ENCODE measurements at regions not wholly inside any gene's neighbourhood (a gene's known extent, or its start where the extent isn't known, plus 50 kb on each side); places are given as distances from the start of the nearest gene placed in this dataset.

DNA sequence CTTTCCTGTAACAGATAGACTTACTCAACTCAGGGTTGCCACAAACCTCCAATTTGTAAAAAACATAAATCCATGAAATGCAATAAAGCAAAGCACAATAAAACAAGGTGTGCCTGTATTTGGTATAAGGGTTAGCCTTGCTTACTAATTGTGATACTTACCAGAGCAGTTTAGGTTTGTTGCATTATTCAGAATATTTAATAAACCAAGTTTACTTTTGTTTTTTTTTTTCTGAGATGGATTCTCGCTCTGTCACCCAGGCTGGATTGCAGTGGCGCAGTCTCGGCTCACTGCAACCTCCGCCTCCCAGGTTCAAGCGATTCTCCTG lies 79.6 kb downstream of the SEC61G start:
- H3K4me3 ChIP-seq (ENCODE audit: insufficient read depth in 1 of 2, low read depth in 1 of 2, low read length in 2 of 2) = no peak overlapping the region
- no peak overlapping the region for H3K9ac ChIP-seq (ENCODE audit: low read length)
- no peak overlapping the region for H3K14ac ChIP-seq (ENCODE audit: low read length in 2 of 2)
- no peaks in the 10 kb centered on the region for H3K79me1 ChIP-seq (replicated peaks; ENCODE audit: low read length, poor library complexity, severe bottlenecking)
- no peak overlapping the region for H2BK120ac ChIP-seq (ENCODE audit: low read depth, low read length)
- no peaks in the 10 kb centered on the region for H3K4me1 ChIP-seq (ENCODE audit: control insufficient read depth, insufficient read depth, low read depth, low read length)
- no peak overlapping the region for H2BK5ac ChIP-seq (ENCODE audit: low read depth, low read length, poor library complexity, severe bottlenecking)
- peaks cover 0 to 1% of the 10 kb centered on the region in 2 experiments for H3K27me3 ChIP-seq (ENCODE audit: control insufficient read depth in 1 of 2, insufficient read depth in 1 of 2, low read length in 2 of 2)
- no peaks in the 10 kb centered on the region for H3K9me3 ChIP-seq (ENCODE audit: control insufficient read depth, low read length)
- no peaks in the 10 kb centered on the region for H3K36me3 ChIP-seq (ENCODE audit: control insufficient read depth in 1 of 2, insufficient read depth in 2 of 2, low read depth in 1 of 2, low read length in 2 of 2)
- H2AK5ac ChIP-seq (ENCODE audit: low read length, severe bottlenecking) = no peak overlapping the region
- no peak overlapping the region for H3K4me2 ChIP-seq (ENCODE audit: low read length, poor library complexity, severe bottlenecking)
- H3K27ac ChIP-seq (ENCODE audit: low read length, poor library complexity, severe bottlenecking) = no peak overlapping the region
- no peak overlapping the region for H2BK12ac ChIP-seq (ENCODE audit: low read length in 2 of 2)
- no peak overlapping the region for H3K18ac ChIP-seq (ENCODE audit: low read depth in 1 of 2, low read length in 2 of 2)
- H4K91ac ChIP-seq (ENCODE audit: low read length) = no peak overlapping the region
- 91% methylated on average over 5 of the region's 5 CpGs for WGBS
- no peak for DNase-seq
- no peak overlapping the region for H2BK15ac ChIP-seq (ENCODE audit: low read depth, poor library complexity, severe bottlenecking)
- no peak overlapping the region for H4K8ac ChIP-seq (ENCODE audit: low read length)
- H2AFZ ChIP-seq (ENCODE audit: low read depth, low read length) = no peak overlapping the region
- no peak overlapping the region for H3K4ac ChIP-seq (ENCODE audit: low read depth in 1 of 2, low read length in 2 of 2)
- H3K23ac ChIP-seq (ENCODE audit: low read length in 2 of 2) = no peak overlapping the region

DNA sequence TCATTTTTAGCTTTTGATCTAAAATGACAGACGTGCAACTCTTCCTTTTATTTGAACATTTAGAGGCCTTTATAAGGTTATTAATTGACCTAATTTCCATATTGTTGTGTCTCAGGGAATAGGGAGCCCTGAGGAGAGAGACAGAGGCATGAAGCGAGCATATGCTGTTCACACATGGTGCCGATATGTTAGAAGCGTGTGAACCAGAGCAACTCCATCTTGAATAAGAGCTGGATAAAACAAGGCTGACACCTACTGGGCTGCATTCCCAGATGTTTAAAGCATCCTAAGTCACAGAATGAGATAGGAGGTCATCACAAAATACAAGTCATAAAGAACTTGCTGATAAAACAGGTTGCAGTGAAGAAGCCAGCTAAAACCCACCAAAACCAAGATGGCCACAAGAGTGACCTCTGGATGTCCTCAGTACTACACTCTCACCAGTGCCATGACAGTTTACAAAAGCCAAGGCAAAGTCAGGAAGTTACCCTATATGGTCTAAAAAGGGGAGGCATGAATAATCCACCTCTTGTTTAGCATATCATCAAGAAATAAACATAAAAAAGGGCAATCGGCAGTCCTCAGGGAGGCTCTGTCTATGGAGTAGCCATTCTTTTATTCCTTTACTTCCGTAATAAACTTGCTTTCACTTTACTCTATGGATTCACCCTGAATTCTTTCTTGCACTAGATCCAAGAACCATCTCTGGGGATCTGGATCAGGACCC lies 80.1 kb downstream of the SEC61G start:
- Histone ChIP-seq H3K14ac (ENCODE audit: low read length in 2 of 2) (no peak overlapping the region), H3K36me3 (ENCODE audit: control insufficient read depth in 1 of 2, insufficient read depth in 2 of 2, low read depth in 1 of 2, low read length in 2 of 2) (no peaks in the 10 kb centered on the region), H3K9ac (ENCODE audit: low read length) (no peak overlapping the region), H2AK5ac (ENCODE audit: low read length, severe bottlenecking) (no peak overlapping the region), H2BK12ac (ENCODE audit: low read length in 2 of 2) (no peak overlapping the region), H3K27ac (ENCODE audit: low read length, poor library complexity, severe bottlenecking) (no peak overlapping the region), H3K4me1 (ENCODE audit: control insufficient read depth, insufficient read depth, low read depth, low read length) (no peaks in the 10 kb centered on the region), H2BK120ac (ENCODE audit: low read depth, low read length) (no peak overlapping the region), H3K23ac (ENCODE audit: low read length in 2 of 2) (no peak overlapping the region), H3K9me3 (ENCODE audit: control insufficient read depth, low read length) (no peaks in the 10 kb centered on the region), H2BK15ac (ENCODE audit: low read depth, poor library complexity, severe bottlenecking) (no peak overlapping the region), H3K4ac (ENCODE audit: low read depth in 1 of 2, low read length in 2 of 2) (no peak overlapping the region), H3K4me2 (ENCODE audit: low read length, poor library complexity, severe bottlenecking) (no peak overlapping the region), H3K18ac (ENCODE audit: low read depth in 1 of 2, low read length in 2 of 2) (no peak overlapping the region), H3K4me3 (ENCODE audit: insufficient read depth in 1 of 2, low read depth in 1 of 2, low read length in 2 of 2) (no peak overlapping the region), H3K79me1 (replicated peaks; ENCODE audit: low read length, poor library complexity, severe bottlenecking) (no peaks in the 10 kb centered on the region), H4K91ac (ENCODE audit: low read length) (no peak overlapping the region), H4K8ac (ENCODE audit: low read length) (no peak overlapping the region), H2BK5ac (ENCODE audit: low read depth, low read length, poor library complexity, severe bottlenecking) (no peak overlapping the region), H2AFZ (ENCODE audit: low read depth, low read length) (no peak overlapping the region), H3K27me3 (ENCODE audit: control insufficient read depth in 1 of 2, insufficient read depth in 1 of 2, low read length in 2 of 2) (peaks cover 0 to 6% of the 10 kb centered on the region in 2 experiments)
- 98% methylated on average over 5 of the region's 6 CpGs for WGBS
- no peak for DNase-seq

DNA sequence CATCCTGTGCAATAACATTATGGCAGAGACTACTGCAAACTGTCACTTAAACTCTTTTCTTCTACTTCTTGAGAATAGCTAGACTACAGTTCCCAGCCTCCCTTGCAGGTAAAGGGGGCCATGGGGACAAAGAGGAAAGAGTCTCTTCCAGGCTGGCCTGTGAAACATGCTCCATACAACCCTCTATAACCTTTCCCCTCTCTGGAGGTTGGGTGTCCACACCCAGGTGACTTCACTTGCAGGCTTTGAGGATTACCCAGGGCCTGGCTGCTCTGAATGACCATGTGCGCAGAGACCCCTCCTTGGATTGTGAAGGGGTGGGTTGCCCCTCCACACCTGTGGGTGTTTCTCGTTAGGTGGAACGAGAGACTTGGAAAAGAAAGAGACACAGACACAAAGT lies 84.1 kb downstream of the SEC61G start:
- Histone ChIP-seq H3K18ac (ENCODE audit: low read depth in 1 of 2, low read length in 2 of 2) (no peak overlapping the region), H3K27me3 (ENCODE audit: control insufficient read depth in 1 of 2, insufficient read depth in 1 of 2, low read length in 2 of 2) (peaks cover 0 to 8% of the 10 kb centered on the region in 2 experiments), H3K36me3 (ENCODE audit: control insufficient read depth in 1 of 2, insufficient read depth in 2 of 2, low read depth in 1 of 2, low read length in 2 of 2) (no peaks in the 10 kb centered on the region), H3K14ac (ENCODE audit: low read length in 2 of 2) (no peak overlapping the region), H3K4me2 (ENCODE audit: low read length, poor library complexity, severe bottlenecking) (no peak overlapping the region), H2BK120ac (ENCODE audit: low read depth, low read length) (no peak overlapping the region), H2BK12ac (ENCODE audit: low read length in 2 of 2) (no peak overlapping the region), H3K9ac (ENCODE audit: low read length) (no peak overlapping the region), H2BK5ac (ENCODE audit: low read depth, low read length, poor library complexity, severe bottlenecking) (no peak overlapping the region), H2AFZ (ENCODE audit: low read depth, low read length) (no peak overlapping the region), H4K8ac (ENCODE audit: low read length) (no peak overlapping the region), H3K27ac (ENCODE audit: low read length, poor library complexity, severe bottlenecking) (no peak overlapping the region), H4K91ac (ENCODE audit: low read length) (no peak overlapping the region), H3K4me1 (ENCODE audit: control insufficient read depth, insufficient read depth, low read depth, low read length) (no peaks in the 10 kb centered on the region), H3K9me3 (ENCODE audit: control insufficient read depth, low read length) (no peaks in the 10 kb centered on the region), H3K4ac (ENCODE audit: low read depth in 1 of 2, low read length in 2 of 2) (no peak overlapping the region), H3K4me3 (ENCODE audit: insufficient read depth in 1 of 2, low read depth in 1 of 2, low read length in 2 of 2) (no peak overlapping the region), H2BK15ac (ENCODE audit: low read depth, poor library complexity, severe bottlenecking) (no peak overlapping the region), H3K79me1 (replicated peaks; ENCODE audit: low read length, poor library complexity, severe bottlenecking) (no peaks in the 10 kb centered on the region), H2AK5ac (ENCODE audit: low read length, severe bottlenecking) (no peak overlapping the region), H3K23ac (ENCODE audit: low read length in 2 of 2) (no peak overlapping the region)
- 84% methylated on average over 3 of the region's 3 CpGs for WGBS
- no peak for DNase-seq

DNA sequence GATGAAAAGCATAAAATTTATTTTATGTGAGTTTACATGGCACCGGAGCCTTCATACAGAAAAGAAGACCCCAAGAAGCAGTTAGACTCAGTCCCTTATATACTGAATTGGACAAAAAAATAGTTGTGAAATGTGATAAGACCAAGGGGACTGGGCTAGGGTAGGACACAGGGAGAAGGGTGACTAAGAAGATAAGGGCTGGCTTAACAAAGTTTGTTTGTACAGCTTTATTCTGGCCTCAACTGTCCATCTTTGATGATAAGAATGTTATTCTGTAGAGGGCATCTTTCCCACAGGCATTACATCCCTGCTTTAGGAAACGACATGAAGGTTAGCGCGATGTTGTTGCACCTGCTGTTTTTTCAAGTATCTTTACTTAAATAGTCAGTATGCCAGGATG lies 86.5 kb downstream of the SEC61G start:
- Histone ChIP-seq H4K91ac (ENCODE audit: low read length) (no peak overlapping the region), H2AFZ (ENCODE audit: low read depth, low read length) (no peak overlapping the region), H3K4me2 (ENCODE audit: low read length, poor library complexity, severe bottlenecking) (no peak overlapping the region), H4K8ac (ENCODE audit: low read length) (no peak overlapping the region), H3K23ac (ENCODE audit: low read length in 2 of 2) (no peak overlapping the region), H3K36me3 (ENCODE audit: control insufficient read depth in 1 of 2, insufficient read depth in 2 of 2, low read depth in 1 of 2, low read length in 2 of 2) (no peaks in the 10 kb centered on the region), H3K79me1 (replicated peaks; ENCODE audit: low read length, poor library complexity, severe bottlenecking) (no peaks in the 10 kb centered on the region), H3K27ac (ENCODE audit: low read length, poor library complexity, severe bottlenecking) (no peak overlapping the region), H2BK5ac (ENCODE audit: low read depth, low read length, poor library complexity, severe bottlenecking) (no peak overlapping the region), H3K9me3 (ENCODE audit: control insufficient read depth, low read length) (no peaks in the 10 kb centered on the region), H2BK12ac (ENCODE audit: low read length in 2 of 2) (no peak overlapping the region), H3K9ac (ENCODE audit: low read length) (no peak overlapping the region), H3K27me3 (ENCODE audit: control insufficient read depth in 1 of 2, insufficient read depth in 1 of 2, low read length in 2 of 2) (peaks cover 0 to 8% of the 10 kb centered on the region in 2 experiments), H3K14ac (ENCODE audit: low read length in 2 of 2) (no peak overlapping the region), H3K18ac (ENCODE audit: low read depth in 1 of 2, low read length in 2 of 2) (no peak overlapping the region), H3K4ac (ENCODE audit: low read depth in 1 of 2, low read length in 2 of 2) (no peak overlapping the region), H3K4me3 (ENCODE audit: insufficient read depth in 1 of 2, low read depth in 1 of 2, low read length in 2 of 2) (no peak overlapping the region), H2BK120ac (ENCODE audit: low read depth, low read length) (no peak overlapping the region), H2AK5ac (ENCODE audit: low read length, severe bottlenecking) (no peak overlapping the region), H3K4me1 (ENCODE audit: control insufficient read depth, insufficient read depth, low read depth, low read length) (no peaks in the 10 kb centered on the region), H2BK15ac (ENCODE audit: low read depth, poor library complexity, severe bottlenecking) (no peak overlapping the region)
- 96% methylated on average over 3 of the region's 4 CpGs for WGBS
- no peak for DNase-seq
